ENCODE measurements at regions not wholly inside any gene's neighbourhood (a gene's known extent, or its start where the extent isn't known, plus 50 kb on each side); places are given as distances from the start of the nearest gene placed in this dataset.

DNA sequence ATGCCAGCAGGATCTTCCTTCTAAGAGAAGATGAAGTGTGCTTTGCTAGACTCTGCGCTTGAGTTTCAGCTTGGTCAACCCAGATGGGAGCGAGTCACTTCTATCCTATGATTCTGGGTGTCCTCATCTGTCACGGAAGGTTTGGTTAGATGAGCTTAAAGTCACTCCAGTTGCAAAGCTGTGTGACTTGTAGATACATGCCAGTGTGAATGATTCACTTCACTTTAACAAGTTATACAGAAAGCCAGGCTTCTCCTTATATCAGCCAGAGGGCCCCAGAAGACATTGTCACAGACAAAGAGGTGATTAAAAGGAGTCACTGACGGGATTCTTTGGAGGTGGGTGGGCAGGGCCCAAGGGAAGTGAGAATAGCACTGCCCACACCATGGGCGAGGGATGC lies 122.6 kb upstream of the PFKP start:
- H3K27me3 ChIP-seq = no peaks in the 10 kb centered on the region
- no peaks in the 10 kb centered on the region for H3K4me1 ChIP-seq
- H3K4me3 ChIP-seq = no peak overlapping the region
- intact Hi-C loops (cut with DNase I; ENCODE audit: low total_unique reads) = no loop called here
- H3K9me3 ChIP-seq = no peaks in the 10 kb centered on the region
- TF ChIP-seq CTCF (IDR thresholded peaks at IDR 0.05) = no peak
- no peak for TF ChIP-seq POLR2A (IDR thresholded peaks at IDR 0.05)
- H3K27ac ChIP-seq = no peak overlapping the region
- DNase-seq = no peak
- WGBS, 2 donors = 83 to 93% methylated on average over 5 of the region's 5 CpGs
- no peaks in the 10 kb centered on the region for H3K36me3 ChIP-seq (ENCODE audit: low read depth, missing control alignments)

GRCh38 chr10:2943932-2944614 lies 123.3 kb upstream of the PFKP start:
- Histone ChIP-seq H3K4me1 (no peaks in the 10 kb centered on the region), H3K9me3 (no peaks in the 10 kb centered on the region), H3K27ac (no peak overlapping the region), H3K27me3 (no peaks in the 10 kb centered on the region), H3K36me3 (ENCODE audit: low read depth, missing control alignments) (no peaks in the 10 kb centered on the region), H3K4me3 (no peak overlapping the region)
- no peak for TF ChIP-seq POLR2A (IDR thresholded peaks at IDR 0.05)
- no peak for TF ChIP-seq CTCF (IDR thresholded peaks at IDR 0.05)
- DNase-seq = no peak
- WGBS, 2 donors = 86 to 91% methylated on average over 7 of the region's 7 CpGs
- intact Hi-C loops (cut with DNase I; ENCODE audit: low total_unique reads) = no loop called here

- Histone ChIP-seq H3K4me1 (no peaks in the 10 kb centered on the region), H3K9me3 (no peaks in the 10 kb centered on the region), H3K4me3 (no peak overlapping the region), H3K27ac (no peak overlapping the region), H3K36me3 (ENCODE audit: low read depth, missing control alignments) (no peaks in the 10 kb centered on the region), H3K27me3 (no peaks in the 10 kb centered on the region)
- DNase-seq = no peak
- no peak for TF ChIP-seq POLR2A (IDR thresholded peaks at IDR 0.05)
- TF ChIP-seq CTCF (IDR thresholded peaks at IDR 0.05) = no peak
- 35 to 45% methylated on average over 3 of the region's 3 CpGs for WGBS, 2 donors
- intact Hi-C loops (cut with DNase I; ENCODE audit: low total_unique reads) = no loop called here
Observed at GRCh38 chr10:2942938-2943337, 124.4 kb upstream of the PFKP start.

- intact Hi-C loops (cut with DNase I; ENCODE audit: low total_unique reads) = no loop called here
- H3K9me3 ChIP-seq = no peaks in the 10 kb centered on the region
- H3K36me3 ChIP-seq (ENCODE audit: low read depth, missing control alignments) = no peaks in the 10 kb centered on the region
- 75 to 80% methylated on average over 3 of the region's 3 CpGs for WGBS, 2 donors
- no peak for TF ChIP-seq POLR2A (IDR thresholded peaks at IDR 0.05)
- no peak for DNase-seq
- H3K4me1 ChIP-seq = no peaks in the 10 kb centered on the region
- no peak overlapping the region for H3K4me3 ChIP-seq
- H3K27me3 ChIP-seq = no peaks in the 10 kb centered on the region
- H3K27ac ChIP-seq = no peak overlapping the region
Observed at GRCh38 chr10:2938869-2939268, 128.5 kb upstream of the PFKP start.

DNA sequence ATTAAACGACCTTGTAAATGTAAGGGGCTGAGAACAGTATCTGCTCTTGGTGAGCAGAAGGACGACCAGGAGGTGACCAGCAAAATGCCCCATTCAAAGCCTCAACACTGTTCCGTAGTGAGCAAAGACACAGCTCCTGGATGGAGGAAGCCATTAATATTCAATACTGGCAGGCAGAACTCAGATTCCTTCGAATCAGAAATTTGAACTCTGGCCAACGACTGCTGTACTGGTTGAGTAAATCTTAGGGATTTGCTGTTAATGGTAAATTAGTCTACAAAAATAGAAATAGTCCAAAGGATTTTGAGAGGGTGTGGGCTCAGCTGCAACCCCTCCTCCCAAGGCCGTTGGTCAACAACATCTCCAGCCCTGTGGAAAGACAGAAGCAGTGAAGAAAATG lies 130.5 kb upstream of the PFKP start:
- intact Hi-C loops (cut with DNase I; ENCODE audit: low total_unique reads) = no loop called here
- H3K27ac ChIP-seq = no peak overlapping the region
- TF ChIP-seq POLR2A (IDR thresholded peaks at IDR 0.05) (no peak), CTCF (IDR thresholded peaks at IDR 0.05) (no peak)
- WGBS, 2 donors = 27 to 28% methylated on average over 6 of the region's 6 CpGs
- no peaks in the 10 kb centered on the region for H3K4me1 ChIP-seq
- H3K27me3 ChIP-seq = no peaks in the 10 kb centered on the region
- no peak overlapping the region for H3K4me3 ChIP-seq
- no peaks in the 10 kb centered on the region for H3K9me3 ChIP-seq
- H3K36me3 ChIP-seq (ENCODE audit: low read depth, missing control alignments) = no peaks in the 10 kb centered on the region
- DNase-seq = no peak
